SK-N-MC (cell line): ENCODE measurements at regions not wholly inside any gene's neighbourhood (a gene's known extent, or its start where the extent isn't known, plus 50 kb on each side); places are given as distances from the start of the nearest gene placed in this dataset.

Experiments
- DNase-seq: peaks from one replicate; pipeline ENCODE4 v3.0.0-alpha.2; 2011; ENCODE audit warnings: low read depth, low spot score
- H3K27ac ChIP-seq: fragments of 200-600 bp; sonication (generic); 2 replicates; pipeline ENCODE4 v1.5.1; 2016; ENCODE audit warnings: mixed run types
- H3K36me3 ChIP-seq: fragments of 200-600 bp; sonication (generic); 2 replicates; pipeline ENCODE4 v1.6.1; 2017; ENCODE audit warnings: antibody characterized with exemption, low read length, mixed read lengths; ENCODE audit not compliant: insufficient read depth
- H3K4me3 ChIP-seq: fragments of 200-600 bp; sonication (generic); 2 replicates; pipeline ENCODE4 v1.5.1; 2016
- H3K9ac ChIP-seq: fragments of 200-600 bp; sonication (generic); 2 replicates; pipeline ENCODE4 v1.8.0; 2017; ENCODE audit warnings: mixed run types, mixed read lengths; ENCODE audit not compliant: insufficient read length
- H3K9me3 ChIP-seq: fragments of 200-600 bp; sonication (generic); 2 replicates; pipeline ENCODE4 v1.6.1; 2017; ENCODE audit warnings: low read depth, mild to moderate bottlenecking, antibody characterized with exemption, low read length, moderate library complexity, mixed read lengths
- EZH2 ChIP-seq: fragments of 200-600 bp; sonication (generic); IDR thresholded peaks from one replicate; pipeline ENCODE4 v1.6.1; 2017; ENCODE audit warnings: antibody characterized with exemption
- FOXP2 ChIP-seq: optimal IDR thresholded peaks from 2 replicates; pipeline ENCODE3; 2011; ENCODE audit warnings: mild to moderate bottlenecking, moderate library complexity; ENCODE audit not compliant: insufficient read depth; ENCODE audit errors: extremely low read length, control extremely low read depth
- POLR2AphosphoS5 ChIP-seq: IDR thresholded peaks from 2 replicates; pipeline ENCODE4 v1.6.1; 2012; ENCODE audit warnings: mild to moderate bottlenecking, low read depth, low read length, borderline replicate concordance

- no peaks in the 10 kb centered on the region for H3K9me3 ChIP-seq
- H3K36me3 ChIP-seq, result no peaks in the 10 kb centered on the region
- no peak overlapping the region for H3K27ac ChIP-seq
- TF ChIP-seq FOXP2 (no peak), EZH2 (no peak), POLR2AphosphoS5 (no peak)
- DNase-seq, result no peak
- H3K9ac ChIP-seq, result no peak overlapping the region
- no peak overlapping the region for H3K4me3 ChIP-seq
Measured at GRCh38 chr15:25937796-25938195, 74.7 kb upstream of the ATP10A start.

DNA sequence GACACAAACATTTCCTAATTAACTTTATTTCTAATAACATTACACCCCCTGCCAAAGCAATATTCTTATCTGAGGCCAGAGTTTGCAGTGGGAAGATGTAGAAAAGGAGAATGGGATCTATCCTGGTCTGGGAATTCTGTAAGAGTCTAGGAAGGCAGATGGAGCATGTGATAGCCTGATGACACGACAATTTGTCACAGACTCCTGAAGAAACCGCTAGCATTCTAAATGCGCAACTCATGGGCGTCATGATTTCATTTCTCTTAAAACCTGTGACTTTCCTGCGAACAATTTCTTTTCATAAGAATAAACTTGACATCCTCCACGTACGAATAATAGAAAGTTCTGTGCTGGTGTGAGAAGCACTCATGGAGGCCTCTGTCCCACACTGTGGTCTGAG lies 72.9 kb upstream of the ATP10A start:
- DNase-seq, result no peak

GRCh38 chr15:25933456-25934158 lies 70.5 kb upstream of the ATP10A start:
- no peak for DNase-seq

More for the DNA sequence above, 72.9 kb upstream of the ATP10A start:
- no peaks in the 10 kb centered on the region for H3K9me3 ChIP-seq
- no peak overlapping the region for H3K9ac ChIP-seq
- TF ChIP-seq EZH2 (no peak), POLR2AphosphoS5 (no peak), FOXP2 (no peak)
- H3K4me3 ChIP-seq, result no peak overlapping the region
- H3K27ac ChIP-seq, result no peak overlapping the region
- H3K36me3 ChIP-seq, result no peaks in the 10 kb centered on the region

DNA sequence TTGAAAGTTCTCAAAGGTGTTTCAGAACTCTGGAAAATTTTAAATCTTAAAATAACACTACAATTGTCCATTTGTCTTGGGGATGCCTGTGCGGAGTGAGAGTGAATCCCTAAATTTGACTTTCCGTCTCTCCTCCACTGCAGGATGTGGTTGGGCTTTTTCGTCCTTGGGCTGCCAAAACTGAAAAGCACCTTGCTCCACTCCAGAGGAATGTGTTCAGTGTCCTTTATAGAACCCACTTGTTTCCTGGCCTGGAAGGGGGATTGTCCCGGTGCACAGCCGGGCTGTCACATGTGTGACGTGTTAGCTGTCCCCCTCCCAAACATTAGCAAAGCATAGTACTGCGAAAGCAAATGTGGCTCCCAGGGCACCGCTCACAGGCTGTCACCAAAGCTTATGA lies 69.6 kb upstream of the ATP10A start:
- Histone ChIP-seq H3K27ac (no peak overlapping the region), H3K36me3 (no peaks in the 10 kb centered on the region), H3K4me3 (no peak overlapping the region), H3K9me3 (no peaks in the 10 kb centered on the region), H3K9ac (no peak overlapping the region)
- no peak for DNase-seq
- TF ChIP-seq FOXP2 (no peak), EZH2 (no peak), POLR2AphosphoS5 (no peak)

More at GRCh38 chr15:25933456-25934158, 70.5 kb upstream of the ATP10A start:
- Histone ChIP-seq H3K9me3 (no peaks in the 10 kb centered on the region), H3K4me3 (no peak overlapping the region), H3K9ac (no peak overlapping the region), H3K27ac (no peak overlapping the region), H3K36me3 (no peaks in the 10 kb centered on the region)
- no peak for TF ChIP-seq FOXP2

GRCh38 chr15:25931851-25932250 lies 68.7 kb upstream of the ATP10A start:
- TF ChIP-seq POLR2AphosphoS5 (no peak), FOXP2 (no peak), EZH2 (no peak)
- Histone ChIP-seq H3K9ac (no peak overlapping the region), H3K36me3 (no peaks in the 10 kb centered on the region), H3K9me3 (no peaks in the 10 kb centered on the region), H3K4me3 (no peak overlapping the region), H3K27ac (no peak overlapping the region)
- DNase-seq, result no peak

GRCh38 chr15:25930931-25931330 lies 67.8 kb upstream of the ATP10A start:
- TF ChIP-seq EZH2 (no peak), POLR2AphosphoS5 (no peak), FOXP2 (no peak)
- Histone ChIP-seq H3K9ac (no peak overlapping the region), H3K4me3 (no peak overlapping the region), H3K27ac (no peak overlapping the region), H3K36me3 (no peaks in the 10 kb centered on the region), H3K9me3 (no peaks in the 10 kb centered on the region)
- DNase-seq, result no peak
